ENCODE measurements at regions not wholly inside any gene's neighbourhood (a gene's known extent, or its start where the extent isn't known, plus 50 kb on each side); places are given as distances from the start of the nearest gene placed in this dataset.

GRCh38 chr2:45316576-45317338 is 294.3 kb downstream of the SRBD1 start:
- TF ChIP-seq FOSL2 (IDR thresholded peaks at IDR 0.05): no peak
- TF ChIP-seq FOSL2 (CRISPR knock-in tag; IDR thresholded peaks at IDR 0.05): no peak
- no peak for TF ChIP-seq EP300 (IDR thresholded peaks at IDR 0.05)
- no peak for TF ChIP-seq CTCF (IDR thresholded peaks at IDR 0.05)
- no peak for TF ChIP-seq ELK1 (IDR thresholded peaks at IDR 0.05; ENCODE audit: low read depth, low read length)
- no peak for TF ChIP-seq NFE2L2 (conservative IDR thresholded peaks at IDR 0.05; ENCODE audit: low read length)
- no peak for TF ChIP-seq MAX (IDR thresholded peaks at IDR 0.05)
- no peak for TF ChIP-seq PBX3 (IDR thresholded peaks at IDR 0.05)
- TF ChIP-seq POLR2A (IDR thresholded peaks at IDR 0.05; ENCODE audit: low read length): no peak
- TF ChIP-seq ZFP36 (IDR thresholded peaks at IDR 0.05; ENCODE audit: borderline replicate concordance, partially characterized antibody): no peak

All from A549 (cell line).